ENCODE measurements at regions not wholly inside any gene's neighbourhood (a gene's known extent, or its start where the extent isn't known, plus 50 kb on each side); places are given as distances from the start of the nearest gene placed in this dataset.
A peak's percentile ranks its signal among the peaks of the same experiment; 100 is the strongest.

- no peak for DNase-seq (ENCODE audit: low read depth)
Observed at GRCh38 chr7:27364344-27364758, 121.7 kb downstream of the EVX1 start.

GRCh38 chr7:27367179-27367932, 124.8 kb downstream of the EVX1 start:
- no peak for DNase-seq (ENCODE audit: low read depth)

GRCh38 chr7:27367933-27368549, 125.4 kb downstream of the EVX1 start:
- DNase-seq (ENCODE audit: low read depth), result no peak

GRCh38 chr7:27374958-27375841, 132.6 kb downstream of the EVX1 start:
- DNase-seq (ENCODE audit: low read depth), result no peak

GRCh38 chr7:27375958-27376357, 133.4 kb downstream of the EVX1 start:
- DNase-seq (ENCODE audit: low read depth), result no peak

GRCh38 chr7:27377988-27378387, 135.4 kb downstream of the EVX1 start:
- no peak for DNase-seq (ENCODE audit: low read depth)

GRCh38 chr7:27382307-27382706, 139.7 kb downstream of the EVX1 start:
- DNase-seq (ENCODE audit: low read depth), result no peak

GRCh38 chr7:27386581-27386980, 144.0 kb downstream of the EVX1 start:
- DNase-seq (ENCODE audit: low read depth), result no peak

GRCh38 chr7:27387864-27388263, 145.3 kb downstream of the EVX1 start:
- no peak for DNase-seq (ENCODE audit: low read depth)

- no peak for DNase-seq (ENCODE audit: low read depth)
Observed at GRCh38 chr7:27388561-27388960, 146.0 kb downstream of the EVX1 start.

- peak; percentile 86 for DNase-seq (ENCODE audit: low read depth)
Observed at GRCh38 chr7:27389496-27389895, 146.9 kb downstream of the EVX1 start.

- no peak for DNase-seq (ENCODE audit: low read depth)
Observed at GRCh38 chr7:27392477-27392876, 149.9 kb downstream of the EVX1 start.

GRCh38 chr7:27394871-27395270, 152.3 kb downstream of the EVX1 start:
- no peak for DNase-seq (ENCODE audit: low read depth)

- DNase-seq (ENCODE audit: low read depth), result no peak
Observed at GRCh38 chr7:27395626-27396025, 153.0 kb downstream of the EVX1 start.

- no peak for DNase-seq (ENCODE audit: low read depth)
Observed at GRCh38 chr7:27397503-27397902, 154.9 kb downstream of the EVX1 start.

GRCh38 chr7:27398851-27399250, 156.2 kb downstream of the EVX1 start:
- DNase-seq (ENCODE audit: low read depth), result no peak

- no peak for DNase-seq (ENCODE audit: low read depth)
Observed at GRCh38 chr7:27399791-27400567, 157.4 kb downstream of the EVX1 start.

GRCh38 chr7:27405780-27406179, 163.2 kb downstream of the EVX1 start:
- no peak for DNase-seq (ENCODE audit: low read depth)

- DNase-seq (ENCODE audit: low read depth), result no peak
Observed at GRCh38 chr7:27409311-27409710, 166.7 kb downstream of the EVX1 start.

GRCh38 chr7:27409776-27410175, 167.2 kb downstream of the EVX1 start:
- DNase-seq (ENCODE audit: low read depth), result no peak

- no peak for DNase-seq (ENCODE audit: low read depth)
Observed at GRCh38 chr7:27410812-27411544, 168.4 kb downstream of the EVX1 start.

Measured in forelimb muscle (tissue), 1 donor.